Endodermal cell (in vitro differentiated cells): ENCODE measurements at regions not wholly inside any gene's neighbourhood (a gene's known extent, or its start where the extent isn't known, plus 50 kb on each side); places are given as distances from the start of the nearest gene placed in this dataset.
A peak's percentile ranks its signal among the peaks of the same experiment; 100 is the strongest.

Source experiments
- DNase-seq: peaks from one replicate; pipeline ENCODE4 v3.0.0-alpha.2; 2017
- H3K27ac ChIP-seq: 2 replicates; pipeline ENCODE4 v1.5.1; 2013; ENCODE audit warnings: mild to moderate bottlenecking, low read depth, low read length, moderate library complexity
- H3K27me3 ChIP-seq: 2 replicates; pipeline ENCODE4 v1.6.1; 2013; ENCODE audit warnings: mild to moderate bottlenecking, low read length, moderate library complexity; ENCODE audit not compliant: insufficient read depth, control insufficient read depth, poor library complexity, severe bottlenecking
- H3K36me3 ChIP-seq: 2 replicates; pipeline ENCODE4 v1.7.0; 2013; ENCODE audit warnings: mild to moderate bottlenecking, low read length, moderate library complexity; ENCODE audit not compliant: control insufficient read depth, insufficient read depth
- H3K4me1 ChIP-seq: one replicate; pipeline ENCODE4 v1.7.0; 2013; ENCODE audit warnings: low read length; ENCODE audit not compliant: control insufficient read depth, insufficient read depth
- H3K4me3 ChIP-seq: 2 replicates; pipeline ENCODE4 v1.5.1; 2013; ENCODE audit warnings: mild to moderate bottlenecking, low read length, moderate library complexity
- H3K9ac ChIP-seq: 2 replicates; pipeline ENCODE4 v1.6.1; 2013; ENCODE audit warnings: mild to moderate bottlenecking, low read length, moderate library complexity; ENCODE audit not compliant: poor library complexity, severe bottlenecking; ENCODE audit errors: extremely low read depth
- H3K9me3 ChIP-seq: 2 replicates; pipeline ENCODE4 v1.6.1; 2013; ENCODE audit warnings: mild to moderate bottlenecking, low read length, moderate library complexity; ENCODE audit not compliant: control insufficient read depth
- H3K27ac Mint-ChIP-seq: 2 replicates; pipeline ENCODE4 v1.8.0; 2020; ENCODE audit warnings: mixed read lengths
- H3K27me3 Mint-ChIP-seq: 2 replicates; pipeline ENCODE4 v1.8.0; 2021; ENCODE audit warnings: mild to moderate bottlenecking, mixed read lengths; ENCODE audit not compliant: insufficient read depth
- H3K36me3 Mint-ChIP-seq: 2 replicates; pipeline ENCODE4 v1.8.0; 2020; ENCODE audit warnings: low read depth, mixed read lengths
- H3K4me1 Mint-ChIP-seq: 2 replicates; pipeline ENCODE4 v1.8.0; 2020; ENCODE audit warnings: mixed read lengths
- H3K4me3 Mint-ChIP-seq: 2 replicates; pipeline ENCODE4 v1.8.0; 2020; ENCODE audit warnings: mild to moderate bottlenecking, moderate library complexity, mixed read lengths
- H3K9me3 Mint-ChIP-seq: 2 replicates; pipeline ENCODE4 v1.8.0; 2020; ENCODE audit warnings: mild to moderate bottlenecking, mixed read lengths
- WGBS, 2 experiments: methylation state at CpG; one replicate each; pipeline versions ENCODE4 v1.1.5 to v1.1.7; 2013; ENCODE audit warnings: missing lambda C conversion rate in 2 of 2, mixed read lengths in 1 of 2; ENCODE audit not compliant: insufficient coverage in 1 of 2, insufficient read length in 1 of 2; 5-methylcytosine and 5-hydroxymethylcytosine counted together
- TF ChIP-seq, protein P1 (sequence below): fragments of 200-600 bp; sonication (generic); conservative IDR thresholded peaks from 2 replicates; pipeline ENCODE4 v1.5.0; 2021; ENCODE audit warnings: antibody characterized with exemption, mild to moderate bottlenecking

DNA sequence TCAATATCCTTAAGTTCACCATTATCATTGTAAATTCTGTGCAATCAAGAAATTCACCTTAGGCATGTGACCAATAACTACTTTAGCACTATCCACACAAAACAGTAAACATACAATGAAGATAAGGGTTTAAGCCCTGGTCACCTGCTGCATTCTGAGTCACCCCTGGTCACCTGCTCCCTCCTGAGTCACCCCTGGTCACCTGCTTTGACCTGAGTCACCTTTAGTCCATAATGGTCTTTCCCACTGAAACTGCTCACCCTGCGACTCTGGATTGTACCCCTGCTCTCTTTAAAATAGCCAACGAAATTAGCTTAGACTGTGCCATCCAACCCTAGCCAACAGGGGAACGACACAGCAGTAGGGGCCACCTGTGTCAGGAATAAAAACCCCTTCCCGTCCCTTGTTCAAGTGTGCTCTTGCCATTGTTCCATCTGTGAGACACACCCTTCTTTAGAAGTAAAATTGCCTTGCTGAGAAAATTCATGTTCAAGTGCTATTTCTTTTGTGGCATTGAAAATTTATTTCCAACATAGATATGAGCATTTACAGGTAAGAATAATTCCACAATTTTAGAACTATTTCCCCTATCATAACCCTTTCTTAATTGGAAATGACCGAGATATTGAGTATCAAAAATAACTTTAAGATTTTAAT is 902.8 kb downstream of the DSC3 start:
- no peak overlapping the region for H3K9ac ChIP-seq
- Mint-ChIP-seq H3K4me1 (no peaks in the 10 kb centered on the region), H3K27me3 (no peaks in the 10 kb centered on the region), H3K27ac (no peak overlapping the region), H3K4me3 (no peak overlapping the region), H3K9me3 (peaks cover 18% of the 10 kb centered on the region), H3K36me3 (no peaks in the 10 kb centered on the region)
- peaks cover 16% of the 10 kb centered on the region for H3K9me3 ChIP-seq
- H3K36me3 ChIP-seq = no peaks in the 10 kb centered on the region
- no peak overlapping the region for H3K4me3 ChIP-seq
- DNase-seq = peak; percentile 58
- TF ChIP-seq, protein P1, sequence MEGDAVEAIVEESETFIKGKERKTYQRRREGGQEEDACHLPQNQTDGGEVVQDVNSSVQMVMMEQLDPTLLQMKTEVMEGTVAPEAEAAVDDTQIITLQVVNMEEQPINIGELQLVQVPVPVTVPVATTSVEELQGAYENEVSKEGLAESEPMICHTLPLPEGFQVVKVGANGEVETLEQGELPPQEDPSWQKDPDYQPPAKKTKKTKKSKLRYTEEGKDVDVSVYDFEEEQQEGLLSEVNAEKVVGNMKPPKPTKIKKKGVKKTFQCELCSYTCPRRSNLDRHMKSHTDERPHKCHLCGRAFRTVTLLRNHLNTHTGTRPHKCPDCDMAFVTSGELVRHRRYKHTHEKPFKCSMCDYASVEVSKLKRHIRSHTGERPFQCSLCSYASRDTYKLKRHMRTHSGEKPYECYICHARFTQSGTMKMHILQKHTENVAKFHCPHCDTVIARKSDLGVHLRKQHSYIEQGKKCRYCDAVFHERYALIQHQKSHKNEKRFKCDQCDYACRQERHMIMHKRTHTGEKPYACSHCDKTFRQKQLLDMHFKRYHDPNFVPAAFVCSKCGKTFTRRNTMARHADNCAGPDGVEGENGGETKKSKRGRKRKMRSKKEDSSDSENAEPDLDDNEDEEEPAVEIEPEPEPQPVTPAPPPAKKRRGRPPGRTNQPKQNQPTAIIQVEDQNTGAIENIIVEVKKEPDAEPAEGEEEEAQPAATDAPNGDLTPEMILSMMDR = no peak
- no peaks in the 10 kb centered on the region for H3K4me1 ChIP-seq
- 62 to 81% methylated on average over 2 to 5 of the region's 5 CpGs for WGBS, 2 experiments
- H3K27me3 ChIP-seq = no peaks in the 10 kb centered on the region
- H3K27ac ChIP-seq = no peak overlapping the region

DNA sequence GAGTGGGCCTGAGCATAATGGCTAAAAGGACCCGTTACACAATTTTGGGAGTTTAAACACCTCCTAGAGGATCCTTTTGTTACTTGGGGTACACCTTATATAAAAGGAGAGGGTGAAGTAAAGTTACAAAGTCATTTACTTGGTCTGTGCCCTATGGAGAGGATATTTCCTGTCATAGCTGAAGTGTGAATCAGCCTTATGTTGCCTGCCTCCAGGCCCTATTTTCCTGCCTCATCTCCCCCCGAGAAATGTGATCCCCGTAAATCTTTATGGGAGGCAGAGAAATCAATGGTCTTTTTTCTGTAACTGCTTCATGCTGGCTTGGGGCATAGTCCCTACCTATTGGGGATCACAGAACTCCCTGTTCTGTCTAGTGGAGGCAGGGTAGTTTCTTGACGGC is 906.6 kb downstream of the DSC3 start:
- Histone ChIP-seq H3K4me3 (no peak overlapping the region), H3K27ac (no peak overlapping the region), H3K9me3 (peaks cover 15% of the 10 kb centered on the region), H3K36me3 (no peaks in the 10 kb centered on the region), H3K9ac (no peak overlapping the region), H3K4me1 (no peaks in the 10 kb centered on the region), H3K27me3 (no peaks in the 10 kb centered on the region)
- 88 to 92% methylated on average over 1 to 4 of the region's 4 CpGs for WGBS, 2 experiments
- H3K27me3 Mint-ChIP-seq = no peaks in the 10 kb centered on the region
- H3K36me3 Mint-ChIP-seq = no peaks in the 10 kb centered on the region
- no peak overlapping the region for H3K27ac Mint-ChIP-seq
- no peak for DNase-seq
- TF ChIP-seq, protein P1 = no peak
- no peaks in the 10 kb centered on the region for H3K4me1 Mint-ChIP-seq
- no peak overlapping the region for H3K4me3 Mint-ChIP-seq
- peaks cover 13% of the 10 kb centered on the region for H3K9me3 Mint-ChIP-seq

DNA sequence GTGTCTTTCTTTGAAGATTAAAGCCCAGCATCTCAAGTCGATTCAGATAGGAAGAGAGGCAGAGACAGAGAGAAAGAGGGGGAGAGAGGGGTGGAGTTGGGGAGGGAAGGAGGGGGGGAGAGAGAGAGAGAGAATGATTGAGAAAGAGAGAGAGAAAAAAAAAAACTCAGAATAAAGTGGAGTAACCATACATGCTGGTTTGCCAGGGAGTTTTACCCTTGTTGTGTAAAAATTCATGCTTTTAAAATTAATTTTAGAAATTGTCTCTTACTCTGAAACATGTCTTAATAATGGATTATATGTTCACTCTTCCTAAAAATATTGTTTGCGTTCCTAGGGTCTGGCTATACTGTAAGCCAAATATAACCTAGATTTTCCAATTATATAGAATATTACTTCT is 908.5 kb downstream of the DSC3 start:
- no peaks in the 10 kb centered on the region for H3K36me3 Mint-ChIP-seq
- no peak for DNase-seq

More for the DNA sequence above, 908.5 kb downstream of the DSC3 start:
- TF ChIP-seq, protein P1 = no peak
- Histone ChIP-seq H3K4me3 (no peak overlapping the region), H3K36me3 (no peaks in the 10 kb centered on the region), H3K4me1 (no peaks in the 10 kb centered on the region), H3K9me3 (peaks cover 6% of the 10 kb centered on the region), H3K27me3 (no peaks in the 10 kb centered on the region), H3K9ac (no peak overlapping the region), H3K27ac (no peak overlapping the region)
- Mint-ChIP-seq H3K4me3 (no peak overlapping the region), H3K9me3 (no peaks in the 10 kb centered on the region), H3K27ac (no peak overlapping the region), H3K27me3 (no peaks in the 10 kb centered on the region), H3K4me1 (no peaks in the 10 kb centered on the region)
- 80 to 97% methylated on average over 1 of the region's 2 CpGs for WGBS, 2 experiments
